Activated T-helper 1 cell treated with anti-CD3 and anti-CD28 coated beads, Interleukin-12 subunit alpha, Interleukin-12 subunit beta, Interleukin-2, Interleukin-4 antibody, amounts not matched to agents 30 ng/mL and 10 ng/mL and 1 ng/mL, durations not matched to agents 14 hours and 24 hours and 36 hours (primary cell): ENCODE measurements at regions not wholly inside any gene's neighbourhood (a gene's known extent, or its start where the extent isn't known, plus 50 kb on each side); places are given as distances from the start of the nearest gene placed in this dataset.

Source experiments
- DNase-seq: peaks from one replicate; pipeline ENCODE4 v3.0.0; 2021; ENCODE audit warnings: low spot score
- H3K27ac Mint-ChIP-seq: one replicate; pipeline ENCODE4 v1.8.0; 2021; ENCODE audit warnings: mild to moderate bottlenecking, mixed read lengths
- H3K27me3 Mint-ChIP-seq: one replicate; pipeline ENCODE4 v1.8.0; 2022; ENCODE audit warnings: mild to moderate bottlenecking, moderate library complexity, mixed read lengths; ENCODE audit not compliant: insufficient read depth
- H3K36me3 Mint-ChIP-seq: one replicate; pipeline ENCODE4 v1.8.0; 2021; ENCODE audit warnings: low read depth, mixed read lengths
- H3K4me1 Mint-ChIP-seq: one replicate; pipeline ENCODE4 v1.8.0; 2021; ENCODE audit warnings: low read depth, mixed read lengths
- H3K4me3 Mint-ChIP-seq: one replicate; pipeline ENCODE4 v1.8.0; 2021; ENCODE audit warnings: mild to moderate bottlenecking, moderate library complexity, mixed read lengths
- H3K9me3 Mint-ChIP-seq: one replicate; pipeline ENCODE4 v1.8.0; 2021; ENCODE audit warnings: mixed read lengths
- intact Hi-C: fragments of 100-400 bp; cut with micrococcal nuclease; formaldehyde crosslinking; loops from one replicate; pipeline ENCODE4 v1.15.1; 2024

DNA sequence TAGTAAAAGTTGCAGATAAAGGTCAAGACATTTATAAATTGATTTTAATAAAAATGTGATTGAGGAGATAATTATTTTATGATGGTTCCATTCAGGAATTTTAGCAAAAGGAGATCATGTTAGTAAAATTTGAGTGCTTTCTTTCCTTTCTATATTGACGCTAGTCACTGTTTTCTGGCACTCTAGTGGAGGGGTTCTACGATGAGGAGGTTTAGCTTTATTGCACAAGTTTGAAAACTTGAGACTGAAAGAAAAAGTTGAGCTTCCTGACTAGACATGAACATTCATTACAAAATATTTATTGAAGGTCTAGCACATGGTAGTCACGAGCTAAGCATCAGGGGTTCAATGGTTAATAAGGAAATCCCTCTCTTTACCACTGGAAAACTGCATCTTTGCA lies 336.1 kb downstream of the SNAPC1 start:
- no peaks in the 10 kb centered on the region for H3K36me3 Mint-ChIP-seq
- no peak overlapping the region for H3K4me3 Mint-ChIP-seq
- H3K4me1 Mint-ChIP-seq: no peaks in the 10 kb centered on the region
- DNase-seq: no peak
- H3K27me3 Mint-ChIP-seq: peaks cover 10% of the 10 kb centered on the region
- intact Hi-C loops: no loop called here
- H3K9me3 Mint-ChIP-seq: no peaks in the 10 kb centered on the region
- H3K27ac Mint-ChIP-seq: no peak overlapping the region

DNA sequence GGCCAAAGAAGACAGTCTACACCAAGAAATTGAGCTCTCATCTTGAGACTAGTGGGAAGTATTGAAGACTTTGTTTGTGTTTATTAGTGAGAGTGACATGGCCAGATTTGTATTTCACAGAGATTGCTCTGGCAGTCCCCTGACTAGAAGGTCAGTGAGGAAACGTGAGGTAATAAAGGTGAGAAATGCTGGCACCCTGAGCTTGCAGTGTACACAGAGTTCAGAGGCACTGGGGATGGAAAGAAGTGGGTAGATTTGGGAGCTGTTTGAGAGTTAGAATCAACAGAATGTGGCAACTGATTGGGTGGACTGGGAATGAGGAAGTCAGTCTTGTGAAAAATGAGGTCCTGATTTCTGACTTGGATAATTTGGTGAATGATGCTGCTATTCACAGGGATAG lies 336.9 kb downstream of the SNAPC1 start:
- no peaks in the 10 kb centered on the region for H3K9me3 Mint-ChIP-seq
- no peaks in the 10 kb centered on the region for H3K36me3 Mint-ChIP-seq
- intact Hi-C loops: no loop called here
- H3K4me3 Mint-ChIP-seq: no peak overlapping the region
- no peak overlapping the region for H3K27ac Mint-ChIP-seq
- peaks cover 9% of the 10 kb centered on the region for H3K27me3 Mint-ChIP-seq
- H3K4me1 Mint-ChIP-seq: no peaks in the 10 kb centered on the region
- no peak for DNase-seq

DNA sequence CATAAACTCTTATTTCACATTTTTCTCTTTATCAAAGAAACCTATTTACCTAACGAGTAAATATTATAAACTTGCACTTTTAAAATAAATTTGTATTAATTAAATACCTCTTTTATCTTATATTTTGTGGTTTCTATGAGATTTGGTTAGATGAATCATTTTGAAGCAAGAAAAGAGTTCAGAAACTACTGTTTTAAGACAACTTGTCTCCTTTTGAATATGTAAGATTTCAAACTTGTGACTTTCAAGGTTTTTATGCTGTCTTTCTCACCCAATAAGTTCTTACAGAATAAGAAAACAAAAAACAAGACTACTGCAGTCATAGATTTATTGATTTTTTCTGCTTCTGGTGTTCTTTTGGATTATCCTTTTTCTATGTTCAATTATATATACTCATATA lies 339.0 kb downstream of the SNAPC1 start:
- no peaks in the 10 kb centered on the region for H3K4me1 Mint-ChIP-seq
- no peak for DNase-seq
- no peaks in the 10 kb centered on the region for H3K9me3 Mint-ChIP-seq
- peaks cover 12% of the 10 kb centered on the region for H3K27me3 Mint-ChIP-seq
- H3K36me3 Mint-ChIP-seq: no peaks in the 10 kb centered on the region
- no peak overlapping the region for H3K27ac Mint-ChIP-seq
- H3K4me3 Mint-ChIP-seq: no peak overlapping the region
- intact Hi-C loops: no loop called here

DNA sequence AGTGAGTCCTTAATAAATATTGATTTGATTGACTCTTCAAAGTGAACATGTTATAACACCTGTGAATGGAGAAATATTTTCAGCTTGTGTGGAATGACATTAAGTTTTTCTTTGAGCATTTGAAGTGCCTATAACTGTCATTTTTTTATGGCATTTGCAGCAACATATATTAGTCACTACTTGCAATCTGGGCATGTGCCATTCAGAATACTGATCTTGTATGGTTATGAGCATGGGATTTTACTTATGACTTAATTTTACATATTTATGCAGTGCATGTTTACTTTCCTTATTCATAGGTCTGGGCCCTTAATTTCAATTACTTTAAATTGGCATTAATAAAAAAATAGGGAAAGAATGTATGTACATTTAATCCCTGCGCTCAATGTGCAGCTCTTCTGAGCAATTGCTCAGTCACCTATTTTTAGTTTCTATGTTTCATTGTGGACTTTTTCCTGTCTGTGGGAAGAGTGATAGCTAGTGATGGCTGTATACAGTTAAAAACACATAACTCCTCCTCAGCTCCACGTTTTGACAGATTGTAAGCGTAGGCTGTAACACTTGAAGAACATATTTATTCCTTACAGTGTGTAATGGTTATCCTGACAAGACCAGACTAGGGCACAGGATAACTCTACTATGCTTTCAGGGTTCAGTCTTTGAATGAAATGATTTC lies 339.6 kb downstream of the SNAPC1 start:
- H3K4me1 Mint-ChIP-seq: no peaks in the 10 kb centered on the region
- intact Hi-C loops: no loop called here
- no peaks in the 10 kb centered on the region for H3K9me3 Mint-ChIP-seq
- no peaks in the 10 kb centered on the region for H3K36me3 Mint-ChIP-seq
- H3K27me3 Mint-ChIP-seq: peaks cover 12% of the 10 kb centered on the region
- H3K4me3 Mint-ChIP-seq: no peak overlapping the region
- DNase-seq: no peak
- no peak overlapping the region for H3K27ac Mint-ChIP-seq

DNA sequence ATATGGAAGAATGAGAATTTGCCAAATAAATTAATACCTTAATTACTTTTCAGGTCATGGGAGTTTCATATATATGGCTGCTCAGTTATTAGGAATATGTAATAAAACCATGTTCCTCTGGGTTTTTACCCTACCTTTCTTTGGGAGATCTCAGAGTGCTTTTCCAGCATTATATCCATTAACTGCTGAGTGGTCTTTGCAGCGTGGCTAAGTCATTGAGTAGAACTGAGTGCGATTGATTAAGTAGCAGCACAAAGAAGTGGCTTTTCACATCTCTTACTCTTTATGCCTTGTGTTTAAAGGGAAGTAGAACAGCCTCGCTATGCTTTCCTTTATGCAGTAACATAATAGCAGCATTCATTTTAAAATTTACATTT lies 340.1 kb downstream of the SNAPC1 start:
- Mint-ChIP-seq H3K4me1 (no peaks in the 10 kb centered on the region), H3K9me3 (no peaks in the 10 kb centered on the region), H3K36me3 (no peaks in the 10 kb centered on the region), H3K27me3 (peaks cover 12% of the 10 kb centered on the region), H3K4me3 (no peak overlapping the region), H3K27ac (no peak overlapping the region)
- DNase-seq: no peak
- intact Hi-C loops: no loop called here

DNA sequence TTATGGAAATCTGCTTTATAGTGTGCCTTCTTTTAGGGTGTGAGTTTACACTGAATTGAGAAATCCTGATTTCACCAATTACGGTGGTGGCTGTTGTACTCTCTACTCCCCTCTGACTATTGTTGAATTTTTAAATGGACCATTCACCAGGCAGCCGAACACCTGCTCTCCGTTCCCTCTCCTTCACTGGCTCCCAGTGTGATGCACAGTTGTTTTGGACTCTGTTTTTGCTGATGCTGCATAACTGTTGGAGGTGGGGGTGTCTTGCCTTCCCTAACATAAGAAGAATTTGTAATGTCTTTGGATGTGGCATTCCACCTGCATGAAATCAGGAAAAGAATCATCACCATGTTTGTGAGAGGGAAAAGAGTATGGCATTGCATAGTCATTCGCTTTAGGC lies 341.2 kb downstream of the SNAPC1 start:
- peaks cover 12% of the 10 kb centered on the region for H3K27me3 Mint-ChIP-seq
- no peaks in the 10 kb centered on the region for H3K9me3 Mint-ChIP-seq
- no peaks in the 10 kb centered on the region for H3K4me1 Mint-ChIP-seq
- H3K4me3 Mint-ChIP-seq: no peak overlapping the region
- intact Hi-C loops: no loop called here
- no peaks in the 10 kb centered on the region for H3K36me3 Mint-ChIP-seq
- H3K27ac Mint-ChIP-seq: no peak overlapping the region
- no peak for DNase-seq

DNA sequence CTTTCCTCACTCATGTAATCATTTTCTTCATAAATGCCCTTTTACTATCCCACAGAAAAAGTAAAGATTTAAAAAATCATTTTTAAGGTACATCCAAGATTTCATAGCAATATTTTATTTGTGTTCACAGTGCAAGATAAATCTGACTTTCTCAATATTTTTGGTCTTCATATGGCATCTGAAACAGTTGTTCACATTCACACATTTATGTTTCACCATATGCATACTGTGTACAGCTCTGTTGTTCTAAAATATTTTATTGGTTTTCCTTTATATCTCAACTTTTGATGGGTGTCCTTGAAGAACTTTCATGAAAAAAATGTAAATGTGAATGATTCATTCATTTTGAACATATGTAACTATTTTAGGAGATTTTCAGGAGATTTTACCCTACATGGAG lies 348.7 kb downstream of the SNAPC1 start:
- H3K36me3 Mint-ChIP-seq: no peaks in the 10 kb centered on the region
- H3K9me3 Mint-ChIP-seq: no peaks in the 10 kb centered on the region
- intact Hi-C loops: no loop called here
- no peak for DNase-seq
- H3K4me3 Mint-ChIP-seq: no peak overlapping the region
- H3K4me1 Mint-ChIP-seq: no peaks in the 10 kb centered on the region
- peaks cover 35% of the 10 kb centered on the region for H3K27me3 Mint-ChIP-seq
- no peak overlapping the region for H3K27ac Mint-ChIP-seq

DNA sequence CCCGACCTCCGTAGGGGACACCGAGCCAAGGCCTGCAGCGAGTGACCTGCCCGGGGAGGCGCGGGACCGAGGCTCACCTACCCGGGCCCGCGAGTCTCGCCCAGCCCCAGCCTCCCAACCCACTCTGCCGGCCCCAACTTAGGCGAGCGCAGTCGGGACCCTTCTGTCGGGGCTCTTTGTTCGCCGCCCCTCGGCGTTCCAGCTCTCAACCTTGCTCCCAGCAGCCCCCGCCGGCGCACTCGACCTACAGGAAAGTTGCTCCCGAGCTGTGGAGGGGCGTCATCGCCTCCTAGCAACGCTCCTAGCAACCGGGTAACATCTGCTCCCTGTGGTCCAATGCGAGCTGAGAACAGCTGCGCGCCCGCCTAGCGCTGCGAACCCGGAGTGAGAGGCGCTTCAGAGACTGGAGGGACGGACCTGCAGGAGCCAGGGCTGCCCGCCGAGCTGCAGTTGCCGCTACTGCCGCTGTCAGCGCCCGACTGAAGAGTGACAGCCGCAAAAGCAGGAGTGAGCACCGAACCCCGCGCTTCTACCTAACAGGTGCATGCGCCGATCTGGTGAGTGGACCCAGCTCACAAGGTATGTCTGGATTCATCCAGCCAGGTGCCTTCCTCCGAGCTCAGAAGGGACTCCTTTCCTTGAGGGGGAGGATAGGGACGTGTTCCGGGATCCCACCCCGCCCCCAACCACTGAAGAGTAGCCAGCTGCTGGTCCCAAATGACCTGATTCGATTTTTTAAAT lies 355.0 kb downstream of the SNAPC1 start:
- H3K4me1 Mint-ChIP-seq: no peaks in the 10 kb centered on the region
- peaks cover 71% of the 10 kb centered on the region for H3K27me3 Mint-ChIP-seq
- peak; percentile 18 for DNase-seq
- H3K36me3 Mint-ChIP-seq: peaks cover 2% of the 10 kb centered on the region
- no peak overlapping the region for H3K4me3 Mint-ChIP-seq
- no peaks in the 10 kb centered on the region for H3K9me3 Mint-ChIP-seq
- H3K27ac Mint-ChIP-seq: no peak overlapping the region
- intact Hi-C loops: no loop called here

DNA sequence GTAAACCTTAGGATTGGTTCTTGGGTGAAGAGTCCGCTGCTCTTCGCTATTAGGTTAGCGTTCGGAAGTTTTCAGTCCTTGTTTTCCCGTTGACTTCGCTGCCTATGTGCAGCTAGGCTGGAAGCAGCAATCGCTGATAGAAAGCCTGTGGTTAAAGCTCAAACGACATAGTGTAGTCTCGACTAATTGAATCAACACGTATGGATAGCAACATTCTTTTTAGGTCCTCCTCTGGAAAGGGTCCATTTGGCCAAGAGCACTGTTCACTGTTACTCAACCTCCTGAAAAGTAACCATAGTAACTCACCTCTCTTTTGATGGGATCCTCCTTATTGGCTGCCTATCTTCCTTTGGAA lies 355.5 kb downstream of the SNAPC1 start:
- DNase-seq: no peak
- H3K27me3 Mint-ChIP-seq: peaks cover 68% of the 10 kb centered on the region
- peaks cover 2% of the 10 kb centered on the region for H3K36me3 Mint-ChIP-seq
- no peak overlapping the region for H3K4me3 Mint-ChIP-seq
- intact Hi-C loops: no loop called here
- no peaks in the 10 kb centered on the region for H3K9me3 Mint-ChIP-seq
- H3K27ac Mint-ChIP-seq: no peak overlapping the region
- H3K4me1 Mint-ChIP-seq: no peaks in the 10 kb centered on the region

DNA sequence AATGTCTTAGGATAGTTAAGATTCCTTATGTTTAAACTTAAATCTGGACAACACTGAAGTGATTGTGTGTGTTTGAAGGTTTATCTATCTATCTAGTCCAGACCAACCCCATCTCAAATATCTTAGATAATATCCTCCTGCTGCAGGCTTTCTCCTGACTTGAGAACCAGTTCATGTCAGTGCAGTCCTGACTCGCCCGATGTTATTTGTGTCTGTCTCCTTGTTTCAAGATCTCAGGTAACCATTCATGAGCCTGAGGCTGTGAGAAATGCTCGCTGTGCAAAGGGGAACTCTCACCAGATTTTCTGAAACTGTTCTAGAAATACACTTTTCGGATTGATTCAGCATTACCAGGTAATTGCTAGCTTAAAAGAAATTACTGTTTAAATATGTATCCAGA lies 356.2 kb downstream of the SNAPC1 start:
- Mint-ChIP-seq H3K4me1 (no peaks in the 10 kb centered on the region), H3K27ac (no peak overlapping the region), H3K9me3 (no peaks in the 10 kb centered on the region), H3K27me3 (peaks cover 63% of the 10 kb centered on the region), H3K4me3 (no peak overlapping the region), H3K36me3 (peaks cover 2% of the 10 kb centered on the region)
- no peak for DNase-seq
- intact Hi-C loops: no loop called here

DNA sequence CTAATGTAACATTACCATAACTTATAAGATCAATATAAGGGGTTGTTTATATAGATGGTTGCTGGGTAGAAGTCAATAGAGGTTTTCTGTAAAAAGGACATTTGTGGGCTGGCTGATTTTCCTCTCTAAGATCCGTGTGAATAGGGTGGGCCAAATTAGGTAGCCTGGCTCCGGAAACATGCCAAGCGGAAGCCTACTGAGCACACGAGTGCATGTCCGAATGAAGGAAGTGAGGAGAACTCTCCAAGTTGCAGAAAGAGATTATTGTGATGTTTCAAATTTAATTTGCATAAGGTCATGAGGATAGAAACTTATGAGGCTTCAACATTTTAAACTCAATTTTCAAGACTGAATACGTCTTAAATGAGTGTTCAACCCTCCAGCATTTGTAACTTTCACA lies 356.7 kb downstream of the SNAPC1 start:
- Mint-ChIP-seq H3K4me1 (no peaks in the 10 kb centered on the region), H3K9me3 (no peaks in the 10 kb centered on the region), H3K27ac (no peak overlapping the region), H3K36me3 (peaks cover 2% of the 10 kb centered on the region), H3K27me3 (peaks cover 61% of the 10 kb centered on the region), H3K4me3 (no peak overlapping the region)
- DNase-seq: no peak
- intact Hi-C loops: no loop called here

DNA sequence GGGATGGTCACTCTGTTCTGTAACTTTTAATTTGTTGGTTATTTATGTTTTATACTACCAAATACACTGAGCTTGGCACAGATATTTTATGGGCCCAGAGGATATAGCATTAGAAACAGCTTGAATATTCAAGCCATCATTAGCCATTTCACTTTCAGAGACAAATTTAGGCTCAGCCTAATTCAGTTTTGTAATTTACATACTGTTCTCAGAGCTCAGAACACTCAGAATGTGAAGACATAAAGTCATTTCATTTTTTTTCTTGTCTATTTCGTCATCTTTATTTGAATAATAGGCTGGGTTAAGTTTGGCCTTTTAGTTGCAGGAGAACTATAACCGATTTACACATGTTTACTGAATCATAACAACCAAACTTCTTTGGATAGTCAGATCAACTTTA lies 361.7 kb downstream of the SNAPC1 start:
- no peak for DNase-seq
- Mint-ChIP-seq H3K9me3 (no peaks in the 10 kb centered on the region), H3K27me3 (peaks cover 44% of the 10 kb centered on the region), H3K4me3 (no peak overlapping the region), H3K4me1 (no peaks in the 10 kb centered on the region), H3K27ac (no peak overlapping the region), H3K36me3 (no peaks in the 10 kb centered on the region)
- intact Hi-C loops: loop anchor here (10.0 kb wide), 1 partner anchor 359 kb away; the partner anchor contains the start of gene SNAPC1

DNA sequence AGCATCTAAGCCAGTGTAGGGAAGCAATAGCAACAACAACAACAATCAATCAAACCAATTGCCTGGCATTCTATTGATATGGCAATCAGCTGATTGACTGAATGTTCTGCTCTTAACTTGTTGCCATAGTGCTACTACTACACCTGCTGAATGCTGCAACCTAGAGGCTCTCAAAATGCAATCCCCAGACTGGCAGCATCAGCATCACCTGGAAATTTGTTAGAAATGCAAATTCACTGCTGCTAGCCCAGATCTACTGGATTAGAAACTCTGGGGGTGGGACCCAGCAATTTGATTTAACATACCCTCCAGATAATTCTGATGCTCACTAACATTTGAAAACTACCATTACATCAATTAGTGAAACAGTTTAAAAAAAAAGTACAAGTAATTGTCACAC lies 363.6 kb downstream of the SNAPC1 start:
- intact Hi-C loops: loop anchor here (2.0 to 10.0 kb wide), 2 partner anchors 361 to 665 kb away; partner anchors contain the start of gene SNAPC1
- no peaks in the 10 kb centered on the region for H3K4me1 Mint-ChIP-seq
- no peak overlapping the region for H3K27ac Mint-ChIP-seq
- no peak for DNase-seq
- H3K9me3 Mint-ChIP-seq: no peaks in the 10 kb centered on the region
- peaks cover 45% of the 10 kb centered on the region for H3K27me3 Mint-ChIP-seq
- no peaks in the 10 kb centered on the region for H3K36me3 Mint-ChIP-seq
- no peak overlapping the region for H3K4me3 Mint-ChIP-seq
